ENCODE measurements at regions not wholly inside any gene's neighbourhood (a gene's known extent, or its start where the extent isn't known, plus 50 kb on each side); places are given as distances from the start of the nearest gene placed in this dataset.

DNA sequence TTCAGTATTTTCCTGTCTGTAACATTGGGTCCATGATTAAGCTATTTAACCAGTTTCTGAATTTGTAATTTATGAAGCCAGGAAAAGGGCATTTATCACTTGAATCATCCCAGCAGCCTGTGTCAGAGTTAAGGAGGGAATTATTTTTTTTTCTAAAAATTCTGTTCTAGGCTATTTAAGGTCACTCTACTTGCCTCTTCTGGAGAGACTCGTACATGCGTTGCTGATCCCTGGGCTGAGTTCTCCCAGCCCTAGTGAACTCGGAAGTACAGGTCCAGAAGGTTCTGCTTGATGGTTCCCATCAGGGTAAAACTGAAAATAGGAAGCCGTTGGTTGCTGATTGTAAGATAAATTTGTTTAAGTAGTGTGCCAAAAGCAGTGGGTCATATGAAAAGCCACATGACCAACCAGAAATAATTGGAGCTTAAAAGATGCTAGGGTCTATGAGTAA, 90.7 kb downstream of the GPR88 start:
- Histone ChIP-seq H3K4me1 (peaks cover 11% of the 10 kb centered on the region), H3K27ac (no peak overlapping the region), H3K27me3 (no peaks in the 10 kb centered on the region), H3K4me3 (no peak overlapping the region), H3K36me3 (no peaks in the 10 kb centered on the region), H3K9me3 (no peaks in the 10 kb centered on the region)
- TF ChIP-seq, protein P1, sequence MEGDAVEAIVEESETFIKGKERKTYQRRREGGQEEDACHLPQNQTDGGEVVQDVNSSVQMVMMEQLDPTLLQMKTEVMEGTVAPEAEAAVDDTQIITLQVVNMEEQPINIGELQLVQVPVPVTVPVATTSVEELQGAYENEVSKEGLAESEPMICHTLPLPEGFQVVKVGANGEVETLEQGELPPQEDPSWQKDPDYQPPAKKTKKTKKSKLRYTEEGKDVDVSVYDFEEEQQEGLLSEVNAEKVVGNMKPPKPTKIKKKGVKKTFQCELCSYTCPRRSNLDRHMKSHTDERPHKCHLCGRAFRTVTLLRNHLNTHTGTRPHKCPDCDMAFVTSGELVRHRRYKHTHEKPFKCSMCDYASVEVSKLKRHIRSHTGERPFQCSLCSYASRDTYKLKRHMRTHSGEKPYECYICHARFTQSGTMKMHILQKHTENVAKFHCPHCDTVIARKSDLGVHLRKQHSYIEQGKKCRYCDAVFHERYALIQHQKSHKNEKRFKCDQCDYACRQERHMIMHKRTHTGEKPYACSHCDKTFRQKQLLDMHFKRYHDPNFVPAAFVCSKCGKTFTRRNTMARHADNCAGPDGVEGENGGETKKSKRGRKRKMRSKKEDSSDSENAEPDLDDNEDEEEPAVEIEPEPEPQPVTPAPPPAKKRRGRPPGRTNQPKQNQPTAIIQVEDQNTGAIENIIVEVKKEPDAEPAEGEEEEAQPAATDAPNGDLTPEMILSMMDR (IDR thresholded peaks at IDR 0.05): no peak
- DNase-seq: no peak
- ATAC-seq: no peak
- intact Hi-C loops (cut with DNase I): no loop called here

GRCh38 chr1:100629391-100629790, 90.2 kb upstream of the VCAM1 start:
- intact Hi-C loops (cut with DNase I): no loop called here
- ATAC-seq (no peak), DNase-seq (no peak)
- H3K9me3 ChIP-seq: no peaks in the 10 kb centered on the region
- H3K27ac ChIP-seq: no peak overlapping the region
- H3K4me1 ChIP-seq: peaks cover 11% of the 10 kb centered on the region
- TF ChIP-seq, protein P1 (IDR thresholded peaks at IDR 0.05): no peak
- no peaks in the 10 kb centered on the region for H3K27me3 ChIP-seq
- no peak overlapping the region for H3K4me3 ChIP-seq
- no peaks in the 10 kb centered on the region for H3K36me3 ChIP-seq

DNA sequence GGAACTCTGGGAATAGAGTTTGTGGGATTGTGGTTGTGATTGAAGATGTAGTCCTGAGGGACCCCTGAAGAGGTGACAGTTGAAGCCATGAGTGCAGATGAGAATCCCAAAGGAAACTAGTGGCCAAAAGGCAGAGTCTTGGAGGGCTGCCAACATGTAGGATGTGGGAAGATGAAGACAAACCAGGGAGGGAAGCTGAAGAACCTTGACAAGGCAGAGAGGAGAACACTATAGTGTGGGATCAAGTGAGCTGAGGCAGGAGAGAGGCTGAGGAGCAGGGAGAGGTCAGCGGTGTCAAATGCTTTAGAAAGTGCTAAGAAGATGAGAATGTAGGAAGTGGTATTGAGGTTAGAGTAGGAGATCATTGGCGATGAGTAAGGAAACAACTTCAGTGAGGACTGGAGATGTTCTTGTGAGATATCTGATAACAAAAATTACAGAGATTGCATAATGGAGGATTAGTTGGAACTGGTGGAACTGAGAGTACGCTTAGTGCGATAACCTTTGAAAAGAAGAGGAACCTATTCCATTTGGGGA, 88.5 kb upstream of the VCAM1 start:
- H3K27me3 ChIP-seq: no peaks in the 10 kb centered on the region
- no peak overlapping the region for H3K27ac ChIP-seq
- TF ChIP-seq, protein P1 (IDR thresholded peaks at IDR 0.05): no peak
- peaks cover 9% of the 10 kb centered on the region for H3K4me1 ChIP-seq
- H3K36me3 ChIP-seq: no peaks in the 10 kb centered on the region
- no peak overlapping the region for H3K4me3 ChIP-seq
- no peaks in the 10 kb centered on the region for H3K9me3 ChIP-seq
- intact Hi-C loops (cut with DNase I): no loop called here
- DNase-seq (no peak), ATAC-seq (peak; percentile 76)

DNA sequence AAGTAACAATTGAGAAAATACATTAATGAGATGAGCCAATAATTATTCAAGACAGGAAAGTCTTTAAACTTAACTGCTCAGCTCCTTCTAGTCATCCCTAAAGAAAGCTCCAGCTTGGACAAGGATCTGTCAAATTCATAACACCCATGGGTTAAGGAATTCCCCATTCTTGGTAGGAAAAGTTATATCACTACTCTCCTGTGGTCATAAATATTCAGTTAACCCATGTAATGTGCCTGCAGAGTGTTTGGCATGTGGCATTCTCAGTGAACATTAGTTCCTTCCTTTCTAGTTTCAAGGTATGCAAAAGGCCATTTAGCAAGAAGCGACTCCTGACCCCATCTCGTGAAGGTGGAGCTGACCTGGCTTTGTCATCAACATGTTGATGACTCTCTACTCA, 76.7 kb upstream of the VCAM1 start:
- TF ChIP-seq, protein P1 (IDR thresholded peaks at IDR 0.05): no peak
- no peaks in the 10 kb centered on the region for H3K36me3 ChIP-seq
- no peaks in the 10 kb centered on the region for H3K27me3 ChIP-seq
- H3K4me1 ChIP-seq: peaks cover 4% of the 10 kb centered on the region
- no peaks in the 10 kb centered on the region for H3K9me3 ChIP-seq
- intact Hi-C loops (cut with DNase I): no loop called here
- no peak overlapping the region for H3K4me3 ChIP-seq
- no peak overlapping the region for H3K27ac ChIP-seq
- DNase-seq (no peak), ATAC-seq (no peak)

- Histone ChIP-seq H3K4me3 (no peak overlapping the region), H3K36me3 (no peaks in the 10 kb centered on the region), H3K4me1 (peaks cover 4% of the 10 kb centered on the region), H3K27me3 (no peaks in the 10 kb centered on the region), H3K27ac (no peak overlapping the region), H3K9me3 (no peaks in the 10 kb centered on the region)
- ATAC-seq (peak; percentile 51), DNase-seq (no peak)
- intact Hi-C loops (cut with DNase I): no loop called here
- TF ChIP-seq, protein P1 (IDR thresholded peaks at IDR 0.05): no peak
These were observed 75.9 kb upstream of the VCAM1 start for GRCh38 chr1:100643471-100644196.
